Caco-2 (cell line): ENCODE measurements at regions not wholly inside any gene's neighbourhood (a gene's known extent, or its start where the extent isn't known, plus 50 kb on each side); places are given as distances from the start of the nearest gene placed in this dataset.

Source experiments
- BruUV-seq: library from RNA; stranded (reverse); fragments of 400-500 nt; replicated peaks from 2 replicates; lab custom pipeline; 2021; lab: Mats Ljungman, UMichigan
- CTCF ChIA-PET: fragments of 300-600 bp; sonication (Branson Sonifier 250); formaldehyde crosslinking; loops from one replicate; lab custom pipeline; 2022; ENCODE audit warnings: antibody characterized with exemption; lab: Charles Lee
- POLR2A ChIA-PET: fragments of 300-600 bp; sonication (Branson Sonifier 250); formaldehyde crosslinking; loops from one replicate; lab custom pipeline; 2022; ENCODE audit warnings: antibody characterized with exemption; lab: Charles Lee
- DNase-seq, 2 experiments: peaks; one replicate each; pipeline versions ENCODE4 v3.0.0 to v3.0.0-alpha.2; 2020 to 2022
- H3K27me3 ChIP-seq: replicated peaks from 2 replicates; pipeline ENCODE4 v1.6.0; 2011; ENCODE audit warnings: low read length; ENCODE audit not compliant: control insufficient read depth, insufficient read depth
- H3K36me3 ChIP-seq: 2 replicates; pipeline ENCODE4 v1.5.1; 2011; ENCODE audit warnings: low read length; ENCODE audit not compliant: control insufficient read depth, insufficient read depth
- H3K4me1 ChIP-seq: fragments of 250-450 bp; sonication (Bioruptor Pico); 2 replicates; pipeline ENCODE4 v1.5.1; 2020; ENCODE audit warnings: mild to moderate bottlenecking
- H3K4me3 ChIP-seq: 2 replicates; pipeline ENCODE4 v1.5.1; 2011; ENCODE audit warnings: low read depth, mild to moderate bottlenecking, control low read depth, low read length
- H3K9me3 ChIP-seq: fragments of 250-450 bp; sonication (Bioruptor Pico); 2 replicates; pipeline ENCODE4 v1.5.1; 2020; ENCODE audit warnings: mild to moderate bottlenecking, moderate library complexity
- H3K27ac Mint-ChIP-seq: one replicate; pipeline ENCODE4 v1.8.0; 2022; ENCODE audit warnings: mixed read lengths; ENCODE audit not compliant: unreplicated experiment
- H3K27me3 Mint-ChIP-seq: one replicate; pipeline ENCODE4 v1.8.0; 2022; ENCODE audit warnings: mixed read lengths; ENCODE audit not compliant: insufficient read depth, unreplicated experiment
- H3K36me3 Mint-ChIP-seq: one replicate; pipeline ENCODE4 v1.8.0; 2022; ENCODE audit warnings: mild to moderate bottlenecking, mixed read lengths; ENCODE audit not compliant: insufficient read depth, unreplicated experiment
- H3K4me1 Mint-ChIP-seq: one replicate; pipeline ENCODE4 v1.8.0; 2022; ENCODE audit warnings: low read depth, mixed read lengths; ENCODE audit not compliant: unreplicated experiment
- H3K4me3 Mint-ChIP-seq: one replicate; pipeline ENCODE4 v1.8.0; 2022; ENCODE audit warnings: mild to moderate bottlenecking, moderate library complexity, mixed read lengths; ENCODE audit not compliant: unreplicated experiment
- H3K9me3 Mint-ChIP-seq: one replicate; pipeline ENCODE4 v1.8.0; 2022; ENCODE audit warnings: mixed read lengths; ENCODE audit not compliant: unreplicated experiment
- intact Hi-C: fragments of 100-400 bp; cut with micrococcal nuclease; formaldehyde crosslinking; loops from one replicate; pipeline ENCODE4 v1.10.0; 2022; ENCODE audit not compliant: unreplicated experiment
- TF ChIP-seq, protein P1 (sequence below), 2 experiments: fragments of 200-600 bp in 1 of 2; IDR thresholded peaks; 1 replicate in 1 of 2; 2 replicates in 1 of 2; pipeline versions ENCODE4 v1.5.1 to v1.8.0; 2011 to 2022; ENCODE audit warnings: antibody characterized with exemption in 1 of 2, control low read depth in 1 of 2, inconsistent platforms in 1 of 2, low read depth in 1 of 2, low read length in 1 of 2, mild to moderate bottlenecking in 1 of 2, moderate library complexity in 1 of 2; ENCODE audit not compliant: insufficient read depth in 1 of 2, severe bottlenecking in 1 of 2, unreplicated experiment in 1 of 2

DNA sequence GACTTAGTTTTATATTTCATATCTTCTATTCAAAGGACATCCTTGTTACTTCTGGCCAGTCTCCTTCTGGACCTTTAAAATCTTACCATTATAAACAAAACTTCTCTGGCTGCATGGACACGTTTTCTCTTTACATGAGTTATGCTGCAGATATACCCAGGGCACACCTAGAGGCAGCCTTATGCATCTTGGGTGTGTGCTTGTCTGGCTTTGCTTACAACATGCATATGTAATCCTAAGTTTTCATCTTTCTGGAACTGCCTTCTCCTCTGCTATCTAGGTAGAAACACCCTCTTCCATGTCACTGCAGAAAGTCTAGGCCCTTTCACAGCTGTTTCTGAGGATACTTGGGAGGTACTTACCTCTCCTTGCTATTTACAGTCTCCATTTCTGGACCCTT lies 185.8 kb upstream of the RAG2 start:
- no TSS peak for BruUV-seq
- Mint-ChIP-seq H3K36me3 (no peaks in the 10 kb centered on the region), H3K4me3 (no peak overlapping the region), H3K9me3 (no peaks in the 10 kb centered on the region), H3K27me3 (peaks cover 8% of the 10 kb centered on the region), H3K4me1 (no peaks in the 10 kb centered on the region), H3K27ac (no peak overlapping the region)
- Histone ChIP-seq H3K36me3 (no peaks in the 10 kb centered on the region), H3K4me1 (no peaks in the 10 kb centered on the region), H3K9me3 (no peaks in the 10 kb centered on the region), H3K27me3 (no peaks in the 10 kb centered on the region), H3K4me3 (no peak overlapping the region)
- intact Hi-C loops = no loop called here
- CTCF ChIA-PET = no interaction called here
- TF ChIP-seq, protein P1, sequence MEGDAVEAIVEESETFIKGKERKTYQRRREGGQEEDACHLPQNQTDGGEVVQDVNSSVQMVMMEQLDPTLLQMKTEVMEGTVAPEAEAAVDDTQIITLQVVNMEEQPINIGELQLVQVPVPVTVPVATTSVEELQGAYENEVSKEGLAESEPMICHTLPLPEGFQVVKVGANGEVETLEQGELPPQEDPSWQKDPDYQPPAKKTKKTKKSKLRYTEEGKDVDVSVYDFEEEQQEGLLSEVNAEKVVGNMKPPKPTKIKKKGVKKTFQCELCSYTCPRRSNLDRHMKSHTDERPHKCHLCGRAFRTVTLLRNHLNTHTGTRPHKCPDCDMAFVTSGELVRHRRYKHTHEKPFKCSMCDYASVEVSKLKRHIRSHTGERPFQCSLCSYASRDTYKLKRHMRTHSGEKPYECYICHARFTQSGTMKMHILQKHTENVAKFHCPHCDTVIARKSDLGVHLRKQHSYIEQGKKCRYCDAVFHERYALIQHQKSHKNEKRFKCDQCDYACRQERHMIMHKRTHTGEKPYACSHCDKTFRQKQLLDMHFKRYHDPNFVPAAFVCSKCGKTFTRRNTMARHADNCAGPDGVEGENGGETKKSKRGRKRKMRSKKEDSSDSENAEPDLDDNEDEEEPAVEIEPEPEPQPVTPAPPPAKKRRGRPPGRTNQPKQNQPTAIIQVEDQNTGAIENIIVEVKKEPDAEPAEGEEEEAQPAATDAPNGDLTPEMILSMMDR (IDR thresholded peaks at IDR 0.05; ENCODE audit: insufficient read depth in 1 of 2, low read depth in 1 of 2, low read length in 1 of 2, severe bottlenecking in 1 of 2, unreplicated experiment in 1 of 2) = no peak
- POLR2A ChIA-PET = no interaction called here
- DNase-seq = no peak

DNA sequence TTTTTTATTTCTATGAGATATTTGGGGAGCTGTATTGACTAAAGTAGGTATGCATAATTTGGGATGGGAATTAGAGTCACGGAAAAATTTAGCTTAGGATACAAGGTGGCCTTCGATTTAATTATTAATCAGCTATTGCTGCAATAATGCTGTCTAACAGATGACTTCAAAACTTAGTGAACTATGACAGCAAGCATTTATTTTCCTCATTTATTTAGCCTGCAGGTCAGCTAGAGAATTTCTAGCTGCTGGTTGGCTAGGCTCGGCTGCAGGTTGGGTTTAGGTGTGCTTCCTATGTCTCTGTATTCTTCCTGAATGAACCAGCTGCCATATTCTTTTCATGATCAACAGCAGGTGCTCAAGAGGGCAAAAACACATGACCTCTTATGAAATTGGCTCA lies 181.8 kb upstream of the RAG2 start:
- CTCF ChIA-PET = no interaction called here
- no peaks in the 10 kb centered on the region for H3K9me3 Mint-ChIP-seq

DNA sequence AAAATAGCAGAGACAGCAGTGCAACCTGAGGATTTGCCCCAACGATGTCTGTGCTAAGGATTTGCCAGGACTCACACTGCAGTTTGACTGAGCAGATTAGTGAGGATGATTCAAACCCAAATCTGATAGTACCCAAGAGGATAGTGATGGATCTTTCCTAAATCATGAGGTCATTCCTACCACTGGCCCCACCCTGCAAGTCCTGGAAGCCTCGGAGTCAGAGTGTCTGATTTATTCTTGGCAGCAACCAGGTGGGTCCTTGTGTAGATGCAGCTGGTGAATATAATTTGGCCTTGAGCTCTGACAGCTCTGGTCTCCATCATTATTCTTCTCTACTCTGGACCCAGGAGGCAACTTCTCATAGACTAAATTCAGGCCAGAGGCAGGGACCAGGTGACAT lies 179.3 kb upstream of the RAG2 start:
- H3K27me3 Mint-ChIP-seq = peaks cover 6% of the 10 kb centered on the region
- Histone ChIP-seq H3K36me3 (no peaks in the 10 kb centered on the region), H3K9me3 (no peaks in the 10 kb centered on the region), H3K4me3 (no peak overlapping the region), H3K4me1 (no peaks in the 10 kb centered on the region), H3K27me3 (no peaks in the 10 kb centered on the region)
- no peaks in the 10 kb centered on the region for H3K36me3 Mint-ChIP-seq
- intact Hi-C loops = loop anchor here (10.0 kb wide), 1 partner anchor 127 kb away; no protein-coding TSS in a partner anchor
- DNase-seq = no peak
- no peak overlapping the region for H3K4me3 Mint-ChIP-seq
- no peaks in the 10 kb centered on the region for H3K9me3 Mint-ChIP-seq
- TF ChIP-seq, protein P1 (IDR thresholded peaks at IDR 0.05; ENCODE audit: insufficient read depth in 1 of 2, low read depth in 1 of 2, low read length in 1 of 2, severe bottlenecking in 1 of 2, unreplicated experiment in 1 of 2) = no peak
- H3K4me1 Mint-ChIP-seq = no peaks in the 10 kb centered on the region
- POLR2A ChIA-PET = no interaction called here
- H3K27ac Mint-ChIP-seq = no peak overlapping the region
- no TSS peak for BruUV-seq
- CTCF ChIA-PET = no interaction called here

More for the DNA sequence above, 181.8 kb upstream of the RAG2 start:
- Mint-ChIP-seq H3K4me3 (no peak overlapping the region), H3K27ac (no peak overlapping the region), H3K4me1 (no peaks in the 10 kb centered on the region), H3K36me3 (no peaks in the 10 kb centered on the region), H3K27me3 (peaks cover 10% of the 10 kb centered on the region)
- TF ChIP-seq, protein P1 (IDR thresholded peaks at IDR 0.05; ENCODE audit: insufficient read depth in 1 of 2, low read depth in 1 of 2, low read length in 1 of 2, severe bottlenecking in 1 of 2, unreplicated experiment in 1 of 2) = no peak
- H3K4me1 ChIP-seq = no peaks in the 10 kb centered on the region
- DNase-seq = no peak
- intact Hi-C loops = loop anchor here (10.0 kb wide), 1 partner anchor 125 kb away; no protein-coding TSS in a partner anchor
- POLR2A ChIA-PET = no interaction called here
- no peaks in the 10 kb centered on the region for H3K9me3 ChIP-seq
- no peaks in the 10 kb centered on the region for H3K36me3 ChIP-seq
- no TSS peak for BruUV-seq
- no peaks in the 10 kb centered on the region for H3K27me3 ChIP-seq
- H3K4me3 ChIP-seq = no peak overlapping the region
